HEK293 (cell line): ENCODE measurements at regions not wholly inside any gene's neighbourhood (a gene's known extent, or its start where the extent isn't known, plus 50 kb on each side); places are given as distances from the start of the nearest gene placed in this dataset.
A peak's percentile ranks its signal among the peaks of the same experiment; 100 is the strongest.

Source experiments
- CTCF ChIA-PET: fragments of 350-600 bp; formaldehyde crosslinking; extraction: SDS; loops from one replicate; lab custom pipeline; 2021; ENCODE audit warnings: antibody characterized with exemption; lab: Yijun Ruan, JAX
- POLR2A ChIA-PET: fragments of 300-600 bp; formaldehyde crosslinking; extraction: SDS; loops from one replicate; lab custom pipeline; 2020; ENCODE audit warnings: antibody characterized with exemption, inconsistent platforms; lab: Yijun Ruan, JAX
- H3K27ac ChIP-seq: fragments of 200-500 bp; sonication (Bioruptor generic); 2 replicates; pipeline ENCODE4 v1.5.1; 2014; ENCODE audit warnings: low read depth, low read length, control low read depth, inconsistent platforms; ENCODE audit errors: extremely low read depth
- H3K36me3 ChIP-seq, 2 experiments: fragments of 200-500 bp in 1 of 2; sonication (Bioruptor generic) in 1 of 2; 1 replicate in 1 of 2; 2 replicates in 1 of 2; pipeline ENCODE4 v1.5.1; 2014 to 2017; ENCODE audit warnings: inconsistent platforms in 2 of 2, low read length in 2 of 2; ENCODE audit not compliant: control insufficient read depth in 2 of 2, insufficient read depth in 1 of 2
- H3K4me1 ChIP-seq: fragments of 200-500 bp; sonication (Bioruptor generic); 2 replicates; pipeline ENCODE4 v1.5.1; 2014; ENCODE audit warnings: mild to moderate bottlenecking, low read length, inconsistent platforms; ENCODE audit not compliant: control insufficient read depth, insufficient read depth
- H3K4me3 ChIP-seq: 2 replicates; pipeline ENCODE4 v1.5.1; 2011; ENCODE audit warnings: low read depth, mild to moderate bottlenecking, control low read depth, low read length, moderate library complexity
- H3K9me3 ChIP-seq: fragments of 200-500 bp; sonication (Bioruptor generic); 2 replicates; pipeline ENCODE4 v1.5.1; 2014; ENCODE audit warnings: low read depth, low read length, inconsistent platforms; ENCODE audit not compliant: control insufficient read depth, insufficient read depth
- CTCF ChIP-seq: fragments of 450-650 bp; formaldehyde crosslinking; IDR thresholded peaks from 2 replicates; pipeline ENCODE4 v1.5.1; 2016; ENCODE audit warnings: missing biosample characterization, missing genetic modification characterization
- GLI2 ChIP-seq: fragments of 450-650 bp; formaldehyde crosslinking; IDR thresholded peaks from 2 replicates; pipeline ENCODE4; 2017; ENCODE audit warnings: missing biosample characterization, missing genetic modification characterization, low read depth, borderline replicate concordance
- HIC1 ChIP-seq: fragments of 450-650 bp; formaldehyde crosslinking; IDR thresholded peaks from 2 replicates; pipeline ENCODE4 v1.5.1; 2016; ENCODE audit warnings: missing biosample characterization, missing genetic modification characterization
- KLF16 ChIP-seq: fragments of 450-650 bp; formaldehyde crosslinking; IDR thresholded peaks from 2 replicates; pipeline ENCODE4 v1.5.1; 2017; ENCODE audit warnings: missing biosample characterization, missing genetic modification characterization
- MEIS1 ChIP-seq: sonication (generic); formaldehyde crosslinking; IDR thresholded peaks from 2 replicates; pipeline ENCODE4 v1.8.1; 2022; ENCODE audit warnings: missing genetic modification reagents, mild to moderate bottlenecking, borderline replicate concordance
- ZBTB20 ChIP-seq: fragments of 450-650 bp; formaldehyde crosslinking; IDR thresholded peaks from 2 replicates; pipeline ENCODE4 v1.5.1; 2016; ENCODE audit warnings: missing biosample characterization, missing genetic modification characterization
- ZFP37 ChIP-seq: fragments of 450-650 bp; formaldehyde crosslinking; IDR thresholded peaks from 2 replicates; pipeline ENCODE4 v1.5.1; 2016; ENCODE audit warnings: missing biosample characterization, missing genetic modification characterization
- ZNF18 ChIP-seq: fragments of 450-650 bp; formaldehyde crosslinking; IDR thresholded peaks from 2 replicates; pipeline ENCODE4 v1.5.1; 2016; ENCODE audit warnings: missing biosample characterization, missing genetic modification characterization
- ZNF501 ChIP-seq: fragments of 450-650 bp; formaldehyde crosslinking; IDR thresholded peaks from 2 replicates; pipeline ENCODE4 v1.5.1; 2016; ENCODE audit warnings: missing biosample characterization, missing genetic modification characterization
- ZNF555 ChIP-seq: fragments of 450-650 bp; formaldehyde crosslinking; conservative IDR thresholded peaks from 2 replicates; pipeline ENCODE4 v1.5.1; 2017; ENCODE audit warnings: missing biosample characterization, mild to moderate bottlenecking, missing genetic modification characterization, inconsistent platforms
- ZNF585B ChIP-seq: fragments of 450-650 bp; formaldehyde crosslinking; IDR thresholded peaks from 2 replicates; pipeline ENCODE4 v1.5.1; 2016; ENCODE audit warnings: missing biosample characterization, missing genetic modification characterization
- ZNF654 ChIP-seq: fragments of 450-650 bp; formaldehyde crosslinking; IDR thresholded peaks from 2 replicates; pipeline ENCODE4 v1.5.1; 2016; ENCODE audit warnings: low read depth, missing biosample characterization, missing genetic modification characterization
- ZNF660 ChIP-seq: fragments of 450-650 bp; IDR thresholded peaks from 2 replicates; pipeline ENCODE4 v1.5.1; 2018; ENCODE audit warnings: missing biosample characterization, mild to moderate bottlenecking, missing genetic modification characterization
- ZNF747 ChIP-seq: fragments of 450-650 bp; formaldehyde crosslinking; IDR thresholded peaks from 2 replicates; pipeline ENCODE4 v1.5.1; 2016; ENCODE audit warnings: missing biosample characterization, missing genetic modification characterization
- ZNF76 ChIP-seq: fragments of 450-650 bp; formaldehyde crosslinking; IDR thresholded peaks from 2 replicates; pipeline ENCODE4; 2016; ENCODE audit warnings: low read depth, missing biosample characterization, missing genetic modification characterization, borderline replicate concordance
- ZNF830 ChIP-seq: fragments of 450-650 bp; IDR thresholded peaks from 2 replicates; pipeline ENCODE4 v1.5.0; 2018; ENCODE audit warnings: missing biosample characterization, missing genetic modification characterization, low read depth, mild to moderate bottlenecking, moderate library complexity
- TF ChIP-seq, protein P1 (sequence below): sonication (generic); formaldehyde crosslinking; IDR thresholded peaks from 2 replicates; pipeline ENCODE4 v1.8.1; 2022; ENCODE audit warnings: mild to moderate bottlenecking, moderate library complexity, missing genetic modification reagents
- TF ChIP-seq, protein P2 (sequence below): fragments of 450-650 bp; formaldehyde crosslinking; IDR thresholded peaks from 2 replicates; pipeline ENCODE4; 2016; ENCODE audit warnings: missing biosample characterization, missing genetic modification characterization

DNA sequence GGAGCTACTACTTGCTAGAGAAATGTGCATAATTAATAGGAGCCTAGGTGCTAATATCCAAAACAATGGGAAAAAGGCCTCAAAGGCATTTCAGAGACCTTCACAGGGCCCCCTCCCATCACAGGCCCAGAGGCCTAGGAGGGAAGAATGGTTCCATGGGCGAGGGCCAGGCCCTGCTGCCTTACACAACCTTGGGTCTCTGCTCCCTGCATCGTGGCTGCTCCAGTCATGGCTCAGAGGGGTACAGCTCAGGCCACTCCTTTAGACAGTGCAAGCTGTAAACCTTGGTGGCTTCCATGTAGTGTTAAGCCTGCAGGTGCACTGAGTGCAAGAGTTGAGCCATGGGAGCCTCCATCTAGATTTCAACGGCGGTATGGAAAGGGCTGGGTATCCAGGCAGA lies 429.2 kb downstream of the FIGN start:
- Histone ChIP-seq H3K36me3 (no peaks in the 10 kb centered on the region), H3K4me1 (no peaks in the 10 kb centered on the region), H3K4me3 (no peak overlapping the region), H3K27ac (no peak overlapping the region), H3K9me3 (no peaks in the 10 kb centered on the region)
- POLR2A ChIA-PET: no interaction called here
- peak; percentile 81 for TF ChIP-seq ZNF585B
- TF ChIP-seq CTCF (tag by site-specific recombination): no peak
- CTCF ChIA-PET: interaction anchor here (0.6 kb wide), 1 partner anchor 233 kb away, joined by 3 read pairs; no protein-coding TSS in a partner anchor

DNA sequence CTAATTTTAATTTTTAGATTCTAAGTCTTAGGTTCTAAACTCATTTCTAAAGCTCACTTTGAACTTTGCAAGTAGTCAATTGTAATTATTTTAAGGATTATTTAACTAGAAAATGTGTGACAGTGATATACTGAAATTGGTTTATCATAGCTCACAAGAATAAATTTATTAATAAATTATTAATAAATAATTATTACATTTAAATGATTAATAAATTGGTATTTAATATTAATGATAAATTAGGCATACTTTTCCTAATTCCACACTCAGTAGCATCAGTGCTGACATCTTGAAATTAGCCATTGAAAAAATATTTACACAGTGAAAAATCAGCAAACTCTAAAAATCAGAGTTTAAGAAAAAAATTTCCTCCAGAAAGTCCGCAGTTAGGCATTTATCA lies 433.7 kb downstream of the FIGN start:
- TF ChIP-seq GLI2 (tag by site-specific recombination) (no peak), KLF16 (no peak), ZNF660 (no peak), ZNF555 (tag by site-specific recombination) (no peak), ZNF654 (no peak), ZNF76 (no peak)
- H3K9me3 ChIP-seq: no peaks in the 10 kb centered on the region
- POLR2A ChIA-PET: no interaction called here
- H3K36me3 ChIP-seq: no peaks in the 10 kb centered on the region
- H3K27ac ChIP-seq: no peak overlapping the region
- no peaks in the 10 kb centered on the region for H3K4me1 ChIP-seq
- no peak overlapping the region for H3K4me3 ChIP-seq
- CTCF ChIA-PET: no interaction called here

DNA sequence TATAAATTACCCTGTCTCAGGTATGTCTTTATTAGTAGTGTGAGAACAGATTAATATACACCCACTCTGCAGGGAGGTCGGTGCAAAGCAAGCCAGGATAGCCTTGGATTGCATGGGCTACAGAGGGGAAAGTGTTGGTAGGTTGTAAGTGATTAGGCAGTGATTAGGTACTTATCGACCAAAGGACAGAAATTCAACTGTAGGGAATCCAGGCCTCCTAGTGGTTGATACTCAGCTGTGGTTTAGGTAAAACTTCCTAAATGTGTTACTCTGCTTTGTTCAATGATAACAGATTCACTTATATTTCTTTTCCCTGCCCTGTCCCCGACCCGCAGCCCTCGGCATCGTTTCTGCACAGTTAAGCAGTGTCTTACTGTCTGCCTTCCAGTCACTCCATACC lies 444.0 kb downstream of the FIGN start:
- H3K4me3 ChIP-seq: no peak overlapping the region
- no peaks in the 10 kb centered on the region for H3K4me1 ChIP-seq
- no peak for TF ChIP-seq ZNF555 (tag by site-specific recombination)
- no peak for TF ChIP-seq MEIS1 (CRISPR knock-in tag)
- TF ChIP-seq ZNF501: no peak
- TF ChIP-seq, protein P1, sequence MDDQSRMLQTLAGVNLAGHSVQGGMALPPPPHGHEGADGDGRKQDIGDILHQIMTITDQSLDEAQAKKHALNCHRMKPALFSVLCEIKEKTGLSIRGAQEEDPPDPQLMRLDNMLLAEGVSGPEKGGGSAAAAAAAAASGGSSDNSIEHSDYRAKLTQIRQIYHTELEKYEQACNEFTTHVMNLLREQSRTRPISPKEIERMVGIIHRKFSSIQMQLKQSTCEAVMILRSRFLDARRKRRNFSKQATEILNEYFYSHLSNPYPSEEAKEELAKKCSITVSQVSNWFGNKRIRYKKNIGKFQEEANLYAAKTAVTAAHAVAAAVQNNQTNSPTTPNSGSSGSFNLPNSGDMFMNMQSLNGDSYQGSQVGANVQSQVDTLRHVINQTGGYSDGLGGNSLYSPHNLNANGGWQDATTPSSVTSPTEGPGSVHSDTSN (CRISPR knock-in tag): no peak
- no peak for TF ChIP-seq HIC1
- TF ChIP-seq ZBTB20 (tag by site-specific recombination): no peak
- TF ChIP-seq ZNF18 (tag by site-specific recombination): no peak
- no peak for TF ChIP-seq ZFP37
- TF ChIP-seq ZNF830 (tag by site-specific recombination): no peak
- TF ChIP-seq, protein P2, sequence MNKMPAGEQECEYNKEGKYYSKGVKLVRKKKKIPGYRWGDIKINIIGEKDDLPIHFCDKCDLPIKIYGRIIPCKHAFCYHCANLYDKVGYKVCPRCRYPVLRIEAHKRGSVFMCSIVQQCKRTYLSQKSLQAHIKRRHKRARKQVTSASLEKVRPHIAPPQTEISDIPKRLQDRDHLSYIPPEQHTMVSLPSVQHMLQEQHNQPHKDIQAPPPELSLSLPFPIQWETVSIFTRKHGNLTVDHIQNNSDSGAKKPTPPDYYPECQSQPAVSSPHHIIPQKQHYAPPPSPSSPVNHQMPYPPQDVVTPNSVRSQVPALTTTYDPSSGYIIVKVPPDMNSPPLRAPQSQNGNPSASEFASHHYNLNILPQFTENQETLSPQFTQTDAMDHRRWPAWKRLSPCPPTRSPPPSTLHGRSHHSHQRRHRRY: no peak
- no peak for TF ChIP-seq ZNF747
- H3K36me3 ChIP-seq: no peaks in the 10 kb centered on the region
- H3K9me3 ChIP-seq: no peaks in the 10 kb centered on the region
- H3K27ac ChIP-seq: no peak overlapping the region
- ChIA-PET CTCF (no interaction called here), POLR2A (no interaction called here)
